GM10266 (cell line): ENCODE measurements at regions not wholly inside any gene's neighbourhood (a gene's known extent, or its start where the extent isn't known, plus 50 kb on each side); places are given as distances from the start of the nearest gene placed in this dataset.

Experiments used
- DNase-seq: peaks from one replicate; pipeline ENCODE4 v3.0.0; 2012; ENCODE audit errors: extremely low spot score
- TF ChIP-seq, protein P1 (sequence below): IDR thresholded peaks from 2 replicates; pipeline ENCODE4 v1.5.1; 2012; ENCODE audit warnings: mild to moderate bottlenecking, low read depth; ENCODE audit not compliant: control insufficient read depth, insufficient read depth; ENCODE audit errors: missing control alignments

DNA sequence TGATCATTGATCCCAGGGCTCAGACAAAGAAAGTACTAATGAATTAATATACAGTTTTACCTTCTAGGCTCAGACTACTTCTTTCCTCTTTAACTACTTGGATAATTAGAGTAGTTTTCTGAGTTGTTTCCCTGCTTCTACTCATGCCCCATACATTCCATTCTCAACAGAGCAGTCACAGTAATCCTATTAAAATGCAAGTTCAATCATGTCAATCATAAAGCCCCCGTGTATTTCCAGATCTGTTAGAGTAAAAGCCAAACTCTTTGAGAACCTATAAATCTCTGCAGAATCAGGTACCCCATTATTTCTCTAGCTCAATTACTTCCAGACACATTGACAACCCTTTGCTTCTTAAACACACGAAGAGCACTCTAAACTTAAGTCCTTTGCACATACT lies 242.1 kb upstream of the PRMT6 start:
- TF ChIP-seq, protein P1, sequence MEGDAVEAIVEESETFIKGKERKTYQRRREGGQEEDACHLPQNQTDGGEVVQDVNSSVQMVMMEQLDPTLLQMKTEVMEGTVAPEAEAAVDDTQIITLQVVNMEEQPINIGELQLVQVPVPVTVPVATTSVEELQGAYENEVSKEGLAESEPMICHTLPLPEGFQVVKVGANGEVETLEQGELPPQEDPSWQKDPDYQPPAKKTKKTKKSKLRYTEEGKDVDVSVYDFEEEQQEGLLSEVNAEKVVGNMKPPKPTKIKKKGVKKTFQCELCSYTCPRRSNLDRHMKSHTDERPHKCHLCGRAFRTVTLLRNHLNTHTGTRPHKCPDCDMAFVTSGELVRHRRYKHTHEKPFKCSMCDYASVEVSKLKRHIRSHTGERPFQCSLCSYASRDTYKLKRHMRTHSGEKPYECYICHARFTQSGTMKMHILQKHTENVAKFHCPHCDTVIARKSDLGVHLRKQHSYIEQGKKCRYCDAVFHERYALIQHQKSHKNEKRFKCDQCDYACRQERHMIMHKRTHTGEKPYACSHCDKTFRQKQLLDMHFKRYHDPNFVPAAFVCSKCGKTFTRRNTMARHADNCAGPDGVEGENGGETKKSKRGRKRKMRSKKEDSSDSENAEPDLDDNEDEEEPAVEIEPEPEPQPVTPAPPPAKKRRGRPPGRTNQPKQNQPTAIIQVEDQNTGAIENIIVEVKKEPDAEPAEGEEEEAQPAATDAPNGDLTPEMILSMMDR = no peak
- DNase-seq = no peak

DNA sequence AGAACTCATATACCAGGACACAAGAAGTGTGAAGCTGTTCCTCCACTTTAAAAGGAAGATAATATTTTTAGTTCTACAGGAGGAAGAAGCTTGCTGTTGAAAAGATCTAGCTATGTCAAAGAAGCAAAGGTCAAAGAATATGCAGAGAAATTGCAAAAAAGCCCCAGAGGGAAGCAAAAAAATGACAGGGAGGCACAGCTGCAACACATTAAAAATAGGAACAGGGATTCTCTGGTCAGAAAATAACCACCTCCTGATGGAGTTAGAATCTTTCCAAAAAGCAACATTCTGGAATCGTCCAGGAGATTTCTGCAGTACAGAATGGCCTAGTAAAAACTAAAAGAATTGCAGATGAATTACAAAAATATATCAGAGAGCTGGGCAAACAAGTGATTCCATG lies 238.9 kb upstream of the PRMT6 start:
- TF ChIP-seq, protein P1 = no peak
- DNase-seq = no peak

DNA sequence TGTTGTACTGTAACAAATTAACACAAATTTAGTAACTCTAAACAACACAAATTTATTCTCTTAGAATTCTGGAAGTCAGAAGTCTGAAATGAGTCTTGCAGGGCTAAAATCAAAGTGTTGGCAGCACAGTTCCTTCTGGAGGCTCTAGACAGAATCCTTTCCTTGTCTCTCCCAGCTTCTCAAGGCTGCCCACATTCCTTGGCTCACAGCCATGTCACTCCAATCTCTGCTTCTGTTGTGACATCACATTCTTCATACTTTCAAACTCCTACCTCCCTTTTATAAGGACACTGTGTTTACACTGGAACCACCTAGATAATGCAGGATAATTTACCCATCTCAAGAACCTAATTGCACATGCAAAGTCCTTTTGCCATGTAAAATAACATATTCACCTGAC lies 225.0 kb upstream of the PRMT6 start:
- TF ChIP-seq, protein P1 = no peak
- DNase-seq = no peak

DNA sequence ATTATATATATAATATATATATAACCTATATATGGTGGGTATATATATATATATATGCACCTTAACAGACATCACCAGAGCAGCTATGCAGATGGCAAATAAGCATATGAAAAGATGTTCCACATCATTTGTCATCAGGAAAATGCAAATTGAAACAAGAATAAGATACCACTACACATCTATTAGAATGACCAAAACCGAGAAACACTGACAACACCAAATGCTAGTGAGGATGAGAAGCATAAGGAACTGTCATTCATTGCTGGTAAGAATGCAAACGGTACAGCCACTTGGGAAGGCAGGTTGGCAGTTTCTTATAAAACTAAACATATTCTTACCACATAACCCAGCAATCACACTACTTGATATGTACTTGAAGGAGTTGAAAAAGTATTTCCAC lies 219.8 kb upstream of the PRMT6 start:
- TF ChIP-seq, protein P1 = no peak
- DNase-seq = no peak

DNA sequence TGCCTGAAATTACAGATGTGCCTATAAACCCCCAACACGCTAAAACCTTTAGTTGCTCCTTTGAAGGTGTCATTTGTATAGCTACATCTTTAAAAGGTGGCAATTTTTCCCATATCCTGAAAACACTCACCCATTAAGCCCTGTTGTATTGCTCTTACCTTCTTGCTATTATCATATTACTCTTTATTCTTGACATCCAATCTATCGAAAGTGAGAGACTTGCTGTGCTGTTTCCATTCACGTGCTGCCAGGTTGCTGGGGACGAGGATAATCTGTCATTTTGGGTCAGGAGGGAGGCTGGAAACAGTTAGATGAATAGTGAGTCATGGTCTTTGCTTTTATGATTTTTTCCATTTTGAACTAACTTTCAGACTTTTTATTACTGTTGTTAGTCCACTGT lies 213.0 kb upstream of the PRMT6 start:
- no peak for DNase-seq
- TF ChIP-seq, protein P1 = no peak

DNA sequence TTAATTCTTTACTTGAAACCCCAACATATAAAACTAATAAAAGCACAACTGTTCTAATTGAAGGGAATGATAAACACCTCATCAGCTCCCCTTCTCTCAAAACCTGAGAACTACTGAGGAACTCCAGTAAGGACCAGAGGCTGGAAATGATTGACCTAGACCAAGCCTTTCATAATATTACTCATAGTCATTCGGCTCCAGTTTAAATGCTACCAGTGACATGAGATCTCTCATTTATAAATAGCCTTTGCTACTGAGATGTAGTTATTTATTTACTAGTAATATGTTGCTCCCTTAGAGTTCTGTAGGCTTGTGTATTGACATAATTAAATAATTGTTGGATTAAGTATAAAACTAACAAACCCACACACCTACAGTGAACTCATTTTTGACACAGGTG lies 209.8 kb upstream of the PRMT6 start:
- TF ChIP-seq, protein P1 = no peak

DNA sequence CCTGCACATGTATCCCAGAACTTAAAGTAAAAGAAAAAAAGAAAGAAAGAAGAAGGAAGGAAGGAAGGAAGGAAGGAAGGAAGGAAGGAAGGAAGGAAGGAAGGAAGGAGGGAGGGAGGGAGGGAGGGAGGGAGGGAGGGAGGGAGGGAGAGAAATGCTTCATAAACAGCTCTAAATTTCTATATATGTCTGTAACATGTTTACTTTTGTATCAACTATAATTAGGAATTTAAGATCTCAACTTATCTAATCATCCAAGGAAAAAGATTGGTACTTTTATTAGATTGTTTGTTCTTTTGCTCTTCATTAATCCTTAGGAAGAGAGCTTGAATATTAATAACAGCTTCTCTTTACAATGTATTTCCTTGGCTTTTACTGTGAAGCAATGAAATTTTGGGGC lies 195.4 kb upstream of the PRMT6 start:
- TF ChIP-seq, protein P1 = no peak
- no peak for DNase-seq

More for the DNA sequence above, 209.8 kb upstream of the PRMT6 start:
- DNase-seq = no peak
